Tibial artery (tissue), 4 donors: ENCODE measurements at regions not wholly inside any gene's neighbourhood (a gene's known extent, or its start where the extent isn't known, plus 50 kb on each side); places are given as distances from the start of the nearest gene placed in this dataset.

Experiments
- DNase-seq, 2 donors: peaks; one replicate each; pipeline ENCODE4 v3.0.0-alpha.2; 2019
- H3K27ac ChIP-seq, 2 donors: fragments of 200-600 bp; sonication (generic) in 1 of 2; 1 replicate in 1 of 2; 2 replicates in 1 of 2; pipeline ENCODE4 v1.5.1; 2018 to 2019; ENCODE audit warnings: mild to moderate bottlenecking in 1 of 2
- H3K27me3 ChIP-seq, 2 donors: fragments of 200-600 bp; sonication (generic) in 1 of 2; one replicate each; pipeline versions ENCODE4 v1.5.1 to v1.6.0; 2016 to 2019
- H3K36me3 ChIP-seq, 3 donors: fragments of 200-600 bp; sonication (generic) in 2 of 3; one replicate each; pipeline ENCODE4 v1.5.1; 2016 to 2019; ENCODE audit warnings: mild to moderate bottlenecking in 2 of 3
- H3K4me1 ChIP-seq, 4 donors: fragments of 200-600 bp; sonication (generic) in 2 of 4; 1 replicate in 3 of 4; 2 replicates in 1 of 4; pipeline ENCODE4 v1.5.1; 2016 to 2019
- H3K4me3 ChIP-seq, 2 donors: fragments of 200-600 bp; sonication (generic) in 1 of 2; 1 replicate in 1 of 2; 2 replicates in 1 of 2; pipeline ENCODE4 v1.5.1; 2018 to 2019; ENCODE audit warnings: mild to moderate bottlenecking in 2 of 2
- H3K9me3 ChIP-seq, 3 donors: fragments of 200-600 bp; sonication (generic) in 1 of 3; one replicate each; pipeline ENCODE4 v1.5.1; 2016 to 2019
- intact Hi-C: fragments of 100-400 bp; cut with DNase I; formaldehyde crosslinking; loops from one replicate; pipeline ENCODE4 v1.15.0; 2023; ENCODE audit warnings: low total_unique reads
- TF ChIP-seq, protein P1 (sequence below), 2 experiments: fragments of 200-600 bp in 1 of 2; fragments of 450-650 bp in 1 of 2; IDR thresholded peaks; one replicate each; pipeline ENCODE4 v1.5.1; 2017 to 2019; ENCODE audit warnings: antibody characterized with exemption in 2 of 2, mild to moderate bottlenecking in 1 of 2, moderate library complexity in 1 of 2

DNA sequence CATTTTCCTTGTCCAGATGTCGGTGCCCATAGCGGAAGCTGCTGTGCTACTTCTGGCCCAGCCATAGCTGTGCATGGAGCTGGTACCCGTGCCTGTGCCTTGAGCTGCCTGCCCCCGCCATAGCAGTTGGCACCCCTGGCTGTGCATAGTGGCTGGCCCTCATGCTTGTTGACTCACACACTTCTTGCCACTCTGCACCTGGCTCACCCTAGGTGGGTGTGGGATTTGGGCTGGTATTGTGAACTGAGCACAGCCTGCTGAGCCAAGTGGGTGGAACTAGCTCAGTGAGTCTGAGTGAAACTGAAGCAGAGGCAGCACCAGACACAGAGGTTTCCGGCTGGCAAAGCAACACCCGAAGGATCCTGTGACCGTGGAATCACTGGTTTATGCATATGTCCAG, 689.5 kb upstream of the EYS start:
- TF ChIP-seq, protein P1, sequence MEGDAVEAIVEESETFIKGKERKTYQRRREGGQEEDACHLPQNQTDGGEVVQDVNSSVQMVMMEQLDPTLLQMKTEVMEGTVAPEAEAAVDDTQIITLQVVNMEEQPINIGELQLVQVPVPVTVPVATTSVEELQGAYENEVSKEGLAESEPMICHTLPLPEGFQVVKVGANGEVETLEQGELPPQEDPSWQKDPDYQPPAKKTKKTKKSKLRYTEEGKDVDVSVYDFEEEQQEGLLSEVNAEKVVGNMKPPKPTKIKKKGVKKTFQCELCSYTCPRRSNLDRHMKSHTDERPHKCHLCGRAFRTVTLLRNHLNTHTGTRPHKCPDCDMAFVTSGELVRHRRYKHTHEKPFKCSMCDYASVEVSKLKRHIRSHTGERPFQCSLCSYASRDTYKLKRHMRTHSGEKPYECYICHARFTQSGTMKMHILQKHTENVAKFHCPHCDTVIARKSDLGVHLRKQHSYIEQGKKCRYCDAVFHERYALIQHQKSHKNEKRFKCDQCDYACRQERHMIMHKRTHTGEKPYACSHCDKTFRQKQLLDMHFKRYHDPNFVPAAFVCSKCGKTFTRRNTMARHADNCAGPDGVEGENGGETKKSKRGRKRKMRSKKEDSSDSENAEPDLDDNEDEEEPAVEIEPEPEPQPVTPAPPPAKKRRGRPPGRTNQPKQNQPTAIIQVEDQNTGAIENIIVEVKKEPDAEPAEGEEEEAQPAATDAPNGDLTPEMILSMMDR (IDR thresholded peaks at IDR 0.05) = no peak

DNA sequence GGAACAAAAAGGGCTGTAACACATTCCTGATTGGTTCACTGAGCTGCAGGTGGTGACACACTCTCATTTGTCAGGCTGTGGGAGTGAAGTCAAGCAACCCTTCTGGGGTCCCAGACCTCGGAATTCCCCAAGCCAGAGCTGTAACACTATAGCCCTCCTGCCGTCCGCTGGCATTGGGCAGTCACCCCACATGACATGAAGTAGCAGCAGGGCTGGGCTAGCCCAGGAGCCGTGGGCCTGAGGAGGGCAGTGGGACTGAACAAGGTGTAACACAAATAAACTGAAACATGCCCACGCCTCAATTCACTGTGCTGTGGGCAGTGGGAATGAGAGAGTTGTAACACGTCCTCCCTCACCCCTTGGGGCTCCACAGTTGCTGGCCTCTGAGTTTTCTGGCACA, 689.1 kb upstream of the EYS start:
- no peak for DNase-seq
- H3K36me3 ChIP-seq = no peaks in the 10 kb centered on the region

More for the DNA sequence above, 689.5 kb upstream of the EYS start:
- Histone ChIP-seq H3K36me3 (no peaks in the 10 kb centered on the region), H3K27me3 (no peaks in the 10 kb centered on the region), H3K9me3 (no peaks in the 10 kb centered on the region), H3K4me3 (no peak overlapping the region), H3K4me1 (no peaks in the 10 kb centered on the region), H3K27ac (no peak overlapping the region)
- intact Hi-C loops = no loop called here
- no peak for DNase-seq

DNA sequence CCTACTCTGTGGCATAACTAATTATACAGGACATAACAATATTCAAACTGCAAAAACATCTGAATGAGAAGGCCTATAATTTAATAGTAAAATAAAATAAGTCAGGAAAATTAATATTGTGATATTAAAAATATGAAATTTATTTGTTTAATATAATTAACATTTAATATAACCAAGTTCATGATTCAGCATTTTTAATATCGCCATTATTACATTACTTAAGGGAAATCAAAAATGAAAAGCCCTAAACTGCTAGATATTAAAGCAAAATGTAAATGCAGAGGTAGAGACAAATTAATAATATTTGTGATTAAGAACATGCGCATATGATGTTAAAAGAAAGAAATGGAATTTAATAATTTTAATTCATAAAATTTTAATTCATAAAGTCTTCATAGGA, 683.4 kb upstream of the EYS start:
- Histone ChIP-seq H3K4me1 (no peaks in the 10 kb centered on the region), H3K36me3 (no peaks in the 10 kb centered on the region), H3K27me3 (no peaks in the 10 kb centered on the region), H3K4me3 (no peak overlapping the region), H3K9me3 (no peaks in the 10 kb centered on the region), H3K27ac (no peak overlapping the region)
- intact Hi-C loops = no loop called here
- TF ChIP-seq, protein P1 (IDR thresholded peaks at IDR 0.05) = no peak
- no peak for DNase-seq

More for the DNA sequence above, 689.1 kb upstream of the EYS start:
- no peaks in the 10 kb centered on the region for H3K4me1 ChIP-seq
- H3K9me3 ChIP-seq = no peaks in the 10 kb centered on the region
- intact Hi-C loops = no loop called here
- no peak overlapping the region for H3K27ac ChIP-seq
- TF ChIP-seq, protein P1 (IDR thresholded peaks at IDR 0.05) = no peak
- H3K4me3 ChIP-seq = no peak overlapping the region
- H3K27me3 ChIP-seq = no peaks in the 10 kb centered on the region

DNA sequence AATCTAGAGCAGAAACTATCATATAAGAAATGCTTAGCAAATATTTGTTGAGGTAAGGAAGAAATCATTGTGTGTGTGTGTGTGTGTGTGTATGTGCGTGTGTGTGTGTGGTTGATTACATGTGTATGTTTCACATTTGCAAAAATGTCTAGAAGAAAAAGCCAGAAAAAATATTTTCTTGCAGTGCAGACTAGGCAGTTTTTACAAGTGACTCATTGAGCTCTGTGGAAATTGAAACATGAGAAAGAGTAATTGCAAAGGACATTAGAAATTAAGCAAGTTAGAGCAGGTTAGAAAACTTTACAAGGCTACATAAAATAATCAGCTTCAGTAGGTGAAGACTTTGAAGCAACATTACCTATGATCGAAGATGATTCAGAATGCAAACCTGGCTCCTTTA, 669.0 kb upstream of the EYS start:
- TF ChIP-seq, protein P1 (IDR thresholded peaks at IDR 0.05) = no peak
- no peaks in the 10 kb centered on the region for H3K4me1 ChIP-seq
- no peaks in the 10 kb centered on the region for H3K36me3 ChIP-seq
- H3K27ac ChIP-seq = no peak overlapping the region
- H3K4me3 ChIP-seq = no peak overlapping the region
- H3K9me3 ChIP-seq = no peaks in the 10 kb centered on the region
- no peak for DNase-seq
- H3K27me3 ChIP-seq = no peaks in the 10 kb centered on the region
- intact Hi-C loops = loop anchor here (10.0 kb wide), 1 partner anchor 289 kb away; no protein-coding TSS in a partner anchor

DNA sequence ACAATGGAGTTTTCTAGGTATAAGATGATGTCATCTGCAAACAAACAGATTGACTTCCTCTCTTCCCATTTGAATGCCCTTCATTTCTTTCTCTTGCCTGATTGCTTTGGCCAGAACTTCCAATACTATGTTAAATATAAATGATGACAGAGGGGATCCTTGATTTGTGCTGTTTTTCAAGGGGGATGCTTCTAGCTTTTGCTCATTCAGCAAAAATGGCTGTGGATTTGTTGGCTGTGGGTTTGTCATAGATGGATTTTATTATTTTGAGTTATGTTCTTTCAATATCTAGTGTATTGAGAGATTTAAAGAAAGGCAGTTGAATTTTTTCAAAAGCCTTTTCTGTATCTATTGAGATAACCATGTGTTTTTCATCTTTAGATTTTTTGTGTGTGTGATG, 662.4 kb upstream of the EYS start:
- Histone ChIP-seq H3K4me1 (no peaks in the 10 kb centered on the region), H3K36me3 (no peaks in the 10 kb centered on the region), H3K27me3 (no peaks in the 10 kb centered on the region), H3K27ac (no peak overlapping the region), H3K9me3 (no peaks in the 10 kb centered on the region), H3K4me3 (no peak overlapping the region)
- no peak for DNase-seq
- TF ChIP-seq, protein P1 (IDR thresholded peaks at IDR 0.05) = no peak
- intact Hi-C loops = no loop called here

DNA sequence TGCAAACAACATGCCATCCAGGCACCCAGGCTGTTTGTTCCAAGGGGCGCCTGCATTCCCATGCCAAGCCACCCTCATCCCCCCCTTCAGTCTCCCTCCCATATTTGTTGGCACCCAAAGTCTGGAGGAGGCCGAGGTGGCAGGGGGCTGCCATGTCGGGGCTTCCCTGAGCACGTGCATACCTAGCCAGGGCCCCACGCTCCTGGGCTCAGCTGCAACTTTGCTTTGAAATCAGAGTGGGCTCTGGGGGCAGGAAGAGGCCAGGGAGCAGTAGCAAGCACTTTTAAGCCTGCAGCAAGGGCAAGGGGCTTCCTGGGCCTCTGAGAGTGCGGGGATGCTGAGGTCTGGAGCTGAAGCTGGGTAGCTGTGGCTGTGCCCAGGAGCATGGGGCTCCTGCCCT, 655.9 kb upstream of the EYS start:
- no peaks in the 10 kb centered on the region for H3K9me3 ChIP-seq
- H3K4me3 ChIP-seq = no peak overlapping the region
- TF ChIP-seq, protein P1 (IDR thresholded peaks at IDR 0.05) = no peak
- no peak for DNase-seq
- no peaks in the 10 kb centered on the region for H3K36me3 ChIP-seq
- no peak overlapping the region for H3K27ac ChIP-seq
- intact Hi-C loops = no loop called here
- H3K4me1 ChIP-seq = no peaks in the 10 kb centered on the region
- no peaks in the 10 kb centered on the region for H3K27me3 ChIP-seq
